ENCODE measurements at regions not wholly inside any gene's neighbourhood (a gene's known extent, or its start where the extent isn't known, plus 50 kb on each side); places are given as distances from the start of the nearest gene placed in this dataset.

DNA sequence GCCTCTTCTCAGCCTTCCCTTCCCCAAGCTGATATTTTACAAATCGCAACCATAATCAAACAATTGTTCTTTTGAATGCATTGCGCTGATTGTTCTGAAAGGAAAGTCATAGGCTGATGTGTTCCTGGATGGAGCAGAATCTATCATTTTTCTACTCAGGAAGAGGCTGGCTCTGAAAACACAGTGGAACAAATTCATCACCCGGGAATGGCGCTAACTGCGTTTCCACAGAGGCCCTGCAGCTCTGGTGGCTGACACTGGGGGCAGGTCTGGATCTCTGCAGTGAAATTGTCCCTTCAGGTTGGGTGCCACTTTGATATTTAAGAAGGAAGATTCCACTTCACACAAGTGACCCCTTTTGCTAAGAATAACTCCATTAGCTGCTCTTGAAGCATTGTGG is 1060.8 kb downstream of the UQCRFS1 start:
- TF ChIP-seq POLR2AphosphoS5 (IDR thresholded peaks at IDR 0.05; ENCODE audit: low read depth, low read length) = no peak
- no peak for TF ChIP-seq POLR2A (IDR thresholded peaks at IDR 0.05; ENCODE audit: low read depth, low read length)
- no peak for TF ChIP-seq SPI1 (IDR thresholded peaks at IDR 0.05; ENCODE audit: low read depth, low read length)
- TF ChIP-seq PAX5 (IDR thresholded peaks at IDR 0.05; ENCODE audit: insufficient read depth, low read length, severe bottlenecking) = no peak
- no peak for TF ChIP-seq TAF1 (IDR thresholded peaks at IDR 0.05; ENCODE audit: low read depth, low read length)
- TF ChIP-seq POU2F2 (IDR thresholded peaks at IDR 0.05; ENCODE audit: low read depth, low read length) = no peak

Measured in GM12891 (cell line).